SK-N-SH (cell line): ENCODE measurements at regions not wholly inside any gene's neighbourhood (a gene's known extent, or its start where the extent isn't known, plus 50 kb on each side); places are given as distances from the start of the nearest gene placed in this dataset.

ENCODE experiments used
- CTCF ChIA-PET: fragments of 300-600, 350-600 bp; formaldehyde crosslinking; extraction: SDS; loops from one replicate; lab custom pipeline; 2021; lab: Yijun Ruan, JAX
- POLR2A ChIA-PET: fragments of 350-600 bp; sonication (Branson Sonifier 250); formaldehyde crosslinking; extraction: SDS; loops from one replicate; lab custom pipeline; 2020; ENCODE audit warnings: antibody characterized with exemption, inconsistent platforms; lab: Yijun Ruan, JAX
- DNase-seq: peaks from one replicate; pipeline ENCODE4 v3.0.0; 2012
- H2AFZ ChIP-seq: fragments of 200-600 bp; sonication (generic); 2 replicates; pipeline ENCODE4 v1.8.1; 2016; ENCODE audit warnings: antibody characterized with exemption, mild to moderate bottlenecking, low read depth
- H3F3A ChIP-seq: fragments of 200-600 bp; sonication (generic); replicated peaks from 2 replicates; pipeline ENCODE3; 2016; ENCODE audit warnings: antibody characterized with exemption, mild to moderate bottlenecking; ENCODE audit not compliant: insufficient read depth
- H3K27ac ChIP-seq, 2 experiments: fragments of 200-500 bp in 1 of 2; fragments of 200-600 bp in 1 of 2; sonication (Bioruptor generic) in 1 of 2; sonication (generic), shearing (Covaris generic) in 1 of 2; 2 replicates each; pipeline versions ENCODE4 v1.5.1 to v1.6.1; 2014 to 2016; ENCODE audit warnings: low read depth in 2 of 2, inconsistent platforms in 1 of 2, low read length in 1 of 2, mild to moderate bottlenecking in 1 of 2, mixed read lengths in 1 of 2
- H3K27me3 ChIP-seq: fragments of 200-600 bp; sonication (generic), shearing (Covaris generic); 2 replicates; pipeline ENCODE4 v1.6.1; 2016; ENCODE audit warnings: mixed run types; ENCODE audit not compliant: insufficient read depth
- H3K36me3 ChIP-seq, 2 experiments: fragments of 200-500 bp in 1 of 2; fragments of 200-600 bp in 1 of 2; sonication (Bioruptor generic) in 1 of 2; sonication (generic) in 1 of 2; replicated peaks in 1 of 2; 2 replicates each; pipeline versions ENCODE3 to v1.5.1; 2014 to 2016; ENCODE audit warnings: low read length in 1 of 2, mild to moderate bottlenecking in 1 of 2; ENCODE audit not compliant: insufficient read depth in 2 of 2, control insufficient read depth in 1 of 2
- H3K4me1 ChIP-seq, 2 experiments: fragments of 200-500 bp in 1 of 2; fragments of 200-600 bp in 1 of 2; sonication (Bioruptor generic) in 1 of 2; sonication (generic), shearing (Covaris generic) in 1 of 2; 2 replicates each; pipeline versions ENCODE4 v1.5.1 to v1.6.1; 2014 to 2016; ENCODE audit warnings: low read depth in 1 of 2, low read length in 1 of 2, mixed run types in 1 of 2; ENCODE audit not compliant: insufficient read depth in 2 of 2, control insufficient read depth in 1 of 2
- H3K4me2 ChIP-seq: fragments of 200-600 bp; sonication (generic), shearing (Covaris generic); 2 replicates; pipeline ENCODE4 v1.6.1; 2017; ENCODE audit warnings: mixed run types
- H3K4me3 ChIP-seq, 2 experiments: fragments of 200-500 bp in 1 of 2; fragments of 200-600 bp in 1 of 2; sonication (Bioruptor generic) in 1 of 2; sonication (generic), shearing (Covaris generic) in 1 of 2; 2 replicates each; pipeline versions ENCODE4 v1.5.1 to v1.8.1; 2014 to 2016; ENCODE audit warnings: low read depth in 2 of 2, inconsistent platforms in 1 of 2, low read length in 1 of 2, mild to moderate bottlenecking in 1 of 2, mixed read lengths in 1 of 2, moderate library complexity in 1 of 2
- H3K79me2 ChIP-seq: fragments of 200-600 bp; sonication (generic); 2 replicates; pipeline ENCODE4 v1.8.1; 2017; ENCODE audit warnings: mild to moderate bottlenecking; ENCODE audit not compliant: insufficient read depth
- H3K9ac ChIP-seq: fragments of 200-600 bp; sonication (generic); 2 replicates; pipeline ENCODE4 v1.6.1; 2017; ENCODE audit warnings: mixed run types
- H3K9me2 ChIP-seq: fragments of 200-600 bp; sonication (generic); 2 replicates; pipeline ENCODE4 v1.6.1; 2017; ENCODE audit warnings: mixed run types
- H3K9me3 ChIP-seq: fragments of 200-600 bp; sonication (generic); 2 replicates; pipeline ENCODE4 v1.6.1; 2017; ENCODE audit warnings: mixed run types, mild to moderate bottlenecking, moderate library complexity
- H4K20me1 ChIP-seq: fragments of 200-600 bp; sonication (generic); 2 replicates; pipeline ENCODE4 v1.6.1; 2017; ENCODE audit warnings: mild to moderate bottlenecking, mixed run types; ENCODE audit not compliant: insufficient read depth
- CHD2 ChIP-seq: fragments of 150-350 bp; IDR thresholded peaks from 2 replicates; pipeline ENCODE4 v1.6.1; 2018; ENCODE audit warnings: low read length; ENCODE audit not compliant: partially characterized antibody
- EP300 ChIP-seq, 2 experiments: IDR thresholded peaks; 2 replicates each; pipeline versions ENCODE4 v1.4.0 to v1.6.1; 2012; ENCODE audit warnings: borderline replicate concordance in 1 of 2, low read depth in 1 of 2, low read length in 1 of 2
- JUND ChIP-seq: IDR thresholded peaks from 2 replicates; pipeline ENCODE4 v1.4.0; 2012
- MXI1 ChIP-seq: IDR thresholded peaks from 2 replicates; pipeline ENCODE4 v1.6.1; 2012; ENCODE audit warnings: mild to moderate bottlenecking, low read depth, low read length, improper control_type of control experiment
- NRF1 ChIP-seq: IDR thresholded peaks from 2 replicates; pipeline ENCODE4 v1.6.1; 2012; ENCODE audit warnings: low read depth, mild to moderate bottlenecking, low read length
- PBX3 ChIP-seq: IDR thresholded peaks from 2 replicates; pipeline ENCODE4; 2012
- RAD21 ChIP-seq: IDR thresholded peaks from 2 replicates; pipeline ENCODE4 v1.6.1; 2012; ENCODE audit warnings: mild to moderate bottlenecking, low read length
- RCOR1 ChIP-seq: fragments of 150-350 bp; IDR thresholded peaks from 2 replicates; pipeline ENCODE4 v1.6.1; 2017; ENCODE audit warnings: antibody characterized with exemption, low read length
- REST ChIP-seq: IDR thresholded peaks from 2 replicates; pipeline ENCODE4 v1.6.1; 2012; ENCODE audit warnings: mild to moderate bottlenecking, low read depth, low read length, moderate library complexity
- RXRA ChIP-seq: IDR thresholded peaks from 2 replicates; pipeline ENCODE4 v1.4.0; 2012; ENCODE audit warnings: low read depth, mild to moderate bottlenecking, borderline replicate concordance
- SIN3A ChIP-seq: IDR thresholded peaks from 2 replicates; pipeline ENCODE4 v1.6.1; 2012; ENCODE audit warnings: low read depth, mild to moderate bottlenecking, low read length, moderate library complexity, borderline replicate concordance
- TAF1 ChIP-seq: IDR thresholded peaks from 2 replicates; pipeline ENCODE4 v1.6.1; 2012; ENCODE audit warnings: low read depth, mild to moderate bottlenecking, low read length, moderate library complexity, borderline replicate concordance
- TCF12 ChIP-seq: IDR thresholded peaks from 2 replicates; pipeline ENCODE4 v1.4.0; 2012
- YY1 ChIP-seq: IDR thresholded peaks from 2 replicates; pipeline ENCODE4 v1.4.0; 2012; ENCODE audit warnings: low read depth, mild to moderate bottlenecking
- WGBS: methylation state at CpG from one replicate; pipeline ENCODE4 v1.1.6; 2017; ENCODE audit warnings: low lambda C conversion rate; 5-methylcytosine and 5-hydroxymethylcytosine counted together

GRCh38 chr20:55597526-55597925, 407.8 kb downstream of the CBLN4 start:
- H3K9me3 ChIP-seq = no peaks in the 10 kb centered on the region
- no peak overlapping the region for H3K4me2 ChIP-seq
- no peaks in the 10 kb centered on the region for H3K36me3 ChIP-seq
- TF ChIP-seq PBX3 = no peak
- no peak for TF ChIP-seq NRF1
- TF ChIP-seq SIN3A = no peak
- no peak for TF ChIP-seq CHD2
- no peak for TF ChIP-seq RXRA
- no peaks in the 10 kb centered on the region for H4K20me1 ChIP-seq
- H3K4me1 ChIP-seq = no peaks in the 10 kb centered on the region
- H3K27me3 ChIP-seq = no peaks in the 10 kb centered on the region
- DNase-seq = no peak
- H3K9ac ChIP-seq = no peak overlapping the region
- no peak overlapping the region for H2AFZ ChIP-seq
- 20% methylated on average over 1 of the region's 1 CpG for WGBS
- H3K27ac ChIP-seq = no peak overlapping the region
- CTCF ChIA-PET = interaction anchor here (1.4 kb wide), 1 partner anchor 10 kb away, joined by 3 read pairs; no protein-coding TSS in a partner anchor
- H3K4me3 ChIP-seq = no peak overlapping the region
- no peaks in the 10 kb centered on the region for H3F3A ChIP-seq
- no peaks in the 10 kb centered on the region for H3K79me2 ChIP-seq
- POLR2A ChIA-PET = no interaction called here
- H3K9me2 ChIP-seq = no peaks in the 10 kb centered on the region

GRCh38 chr20:55596431-55596830, 408.9 kb downstream of the CBLN4 start:
- TF ChIP-seq JUND (no peak), TAF1 (no peak), TCF12 (no peak), YY1 (no peak), NRF1 (no peak)
- H3K9ac ChIP-seq = no peak overlapping the region
- H3K4me1 ChIP-seq = no peaks in the 10 kb centered on the region
- H3K79me2 ChIP-seq = no peaks in the 10 kb centered on the region
- H3K27me3 ChIP-seq = no peaks in the 10 kb centered on the region
- H3K36me3 ChIP-seq = no peaks in the 10 kb centered on the region
- 12% methylated on average over 1 of the region's 1 CpG for WGBS
- no peak overlapping the region for H2AFZ ChIP-seq
- peaks cover 3% of the 10 kb centered on the region; the same call in 1 of the 2 replicates for H3K9me3 ChIP-seq
- H3K4me3 ChIP-seq = no peak overlapping the region
- H4K20me1 ChIP-seq = no peaks in the 10 kb centered on the region
- DNase-seq = no peak
- POLR2A ChIA-PET = no interaction called here
- no peaks in the 10 kb centered on the region for H3F3A ChIP-seq
- CTCF ChIA-PET = no interaction called here
- no peak overlapping the region for H3K27ac ChIP-seq
- no peaks in the 10 kb centered on the region for H3K9me2 ChIP-seq
- H3K4me2 ChIP-seq = no peak overlapping the region

GRCh38 chr20:55592866-55593265, 412.5 kb downstream of the CBLN4 start:
- CTCF ChIA-PET = no interaction called here
- TF ChIP-seq MXI1 (no peak), EP300 (IDR thresholded peaks at IDR 0.05; ENCODE audit: borderline replicate concordance in 1 of 2, low read depth in 1 of 2, low read length in 1 of 2) (no peak), RAD21 (no peak), TCF12 (no peak), REST (no peak), RCOR1 (no peak)
- TF ChIP-seq, all 33 proteins: peak for 0
- H3K4me1 ChIP-seq = no peaks in the 10 kb centered on the region

More at GRCh38 chr20:55592866-55593265, 412.5 kb downstream of the CBLN4 start:
- no peaks in the 10 kb centered on the region for H3F3A ChIP-seq
- H3K4me2 ChIP-seq = no peak overlapping the region
- POLR2A ChIA-PET = no interaction called here
- no peak overlapping the region for H2AFZ ChIP-seq
- no peak overlapping the region for H3K9ac ChIP-seq
- no peak for DNase-seq
- no peaks in the 10 kb centered on the region for H3K79me2 ChIP-seq
- no peak overlapping the region for H3K27ac ChIP-seq
- no peaks in the 10 kb centered on the region for H3K27me3 ChIP-seq
- H4K20me1 ChIP-seq = no peaks in the 10 kb centered on the region
- H3K4me3 ChIP-seq = no peak overlapping the region
- H3K9me3 ChIP-seq = peaks cover 7% of the 10 kb centered on the region; the same call in 1 of the 2 replicates
- H3K9me2 ChIP-seq = no peaks in the 10 kb centered on the region
- no peaks in the 10 kb centered on the region for H3K36me3 ChIP-seq
- 42% methylated on average over 8 of the region's 8 CpGs for WGBS
